ENCODE measurements at regions not wholly inside any gene's neighbourhood (a gene's known extent, or its start where the extent isn't known, plus 50 kb on each side); places are given as distances from the start of the nearest gene placed in this dataset.

GRCh38 chrX:5829469-5829868 lies 399.2 kb downstream of the NLGN4X start:
- TF ChIP-seq CTCF (IDR thresholded peaks at IDR 0.05) (no peak), POLR2A (IDR thresholded peaks at IDR 0.05) (no peak)
- no peak overlapping the region for H3K27ac ChIP-seq
- no peak for DNase-seq
- H3K36me3 ChIP-seq (replicated peaks in 1 of 2) = no peaks in the 10 kb centered on the region
- no peak overlapping the region for H3K4me3 ChIP-seq
- no peaks in the 10 kb centered on the region for H3K4me1 ChIP-seq (replicated peaks in 1 of 2)
- WGBS, 4 donors = 60 to 88% (median 78%) methylated on average over 1 to 3 of the region's 3 CpGs
- no peaks in the 10 kb centered on the region for H3K27me3 ChIP-seq
- H3K9me3 ChIP-seq (replicated peaks in 1 of 3) = no peaks in the 10 kb centered on the region
- intact Hi-C loops (cut with DNase I) = no loop called here

DNA sequence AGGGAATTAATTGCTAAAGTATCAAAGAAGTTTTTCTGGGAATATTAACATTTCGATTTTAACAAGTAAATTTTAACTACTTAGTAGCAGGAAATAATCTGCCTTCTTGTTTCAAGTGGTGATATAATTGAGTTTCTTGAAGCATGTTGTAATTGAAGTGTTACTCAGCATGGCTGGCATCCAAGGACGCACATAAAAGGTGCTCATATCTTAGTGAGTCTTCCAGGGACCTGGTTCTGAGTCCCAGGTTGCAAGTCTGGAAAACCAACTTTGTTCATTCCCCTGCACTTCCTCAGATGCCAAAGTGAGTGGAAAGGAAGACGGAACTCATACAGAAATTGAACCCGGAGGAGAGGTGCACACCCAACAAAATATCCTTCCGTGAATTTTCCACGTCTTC lies 399.6 kb downstream of the NLGN4X start:
- WGBS, 4 donors = 72 to 75% (median 74%) methylated on average over 6 of the region's 6 CpGs

GRCh38 chrX:5823903-5824302 lies 404.8 kb downstream of the NLGN4X start:
- Histone ChIP-seq H3K27me3 (no peaks in the 10 kb centered on the region), H3K9me3 (replicated peaks in 1 of 3) (no peaks in the 10 kb centered on the region), H3K4me3 (no peak overlapping the region), H3K27ac (no peak overlapping the region), H3K4me1 (replicated peaks in 1 of 2) (no peaks in the 10 kb centered on the region), H3K36me3 (replicated peaks in 1 of 2) (no peaks in the 10 kb centered on the region)
- TF ChIP-seq POLR2A (IDR thresholded peaks at IDR 0.05) = no peak
- intact Hi-C loops (cut with DNase I) = no loop called here
- no peak for DNase-seq
- 26 to 32% (median 29%) methylated on average over 5 to 6 of the region's 6 CpGs; no CpG with 5 or more reads in 1 of the 4 donors for WGBS, 4 donors

More for the DNA sequence above, 399.6 kb downstream of the NLGN4X start:
- Histone ChIP-seq H3K4me1 (replicated peaks in 1 of 2) (no peaks in the 10 kb centered on the region), H3K27ac (no peak overlapping the region), H3K36me3 (replicated peaks in 1 of 2) (no peaks in the 10 kb centered on the region), H3K4me3 (no peak overlapping the region), H3K27me3 (no peaks in the 10 kb centered on the region), H3K9me3 (replicated peaks in 1 of 3) (no peaks in the 10 kb centered on the region)
- intact Hi-C loops (cut with DNase I) = no loop called here
- TF ChIP-seq CTCF (IDR thresholded peaks at IDR 0.05) (no peak), POLR2A (IDR thresholded peaks at IDR 0.05) (no peak)
- no peak for DNase-seq

DNA sequence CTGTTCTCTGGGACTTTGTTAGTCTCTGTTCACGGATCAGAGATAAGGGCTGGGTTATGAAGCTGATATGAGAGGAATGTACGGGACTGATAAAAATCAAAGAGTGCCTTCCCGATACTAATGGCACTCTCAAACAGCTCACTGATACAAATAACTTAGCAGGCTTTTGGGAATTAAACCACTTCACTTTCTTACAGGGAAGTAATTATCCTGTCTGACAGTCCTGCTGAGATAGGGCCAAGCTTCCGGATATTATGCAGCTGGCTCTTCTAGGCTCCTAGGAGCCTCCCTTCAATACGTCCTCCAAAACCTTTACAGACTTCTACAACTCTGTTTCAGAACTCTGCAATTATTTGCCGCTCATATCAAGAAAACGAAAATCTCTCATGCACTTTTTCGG lies 418.0 kb downstream of the NLGN4X start:
- intact Hi-C loops (cut with DNase I) = no loop called here
- WGBS, 4 donors = 41 to 53% (median 44%) methylated on average over 3 to 8 of the region's 8 CpGs
- no peak overlapping the region for H3K4me3 ChIP-seq
- no peaks in the 10 kb centered on the region for H3K4me1 ChIP-seq (replicated peaks in 1 of 2)
- H3K27me3 ChIP-seq = no peaks in the 10 kb centered on the region
- H3K9me3 ChIP-seq (replicated peaks in 1 of 3) = no peaks in the 10 kb centered on the region
- no peak for DNase-seq
- no peak for TF ChIP-seq CTCF (IDR thresholded peaks at IDR 0.05)
- TF ChIP-seq POLR2A (IDR thresholded peaks at IDR 0.05) = no peak
- H3K27ac ChIP-seq = no peak overlapping the region
- H3K36me3 ChIP-seq (replicated peaks in 1 of 2) = no peaks in the 10 kb centered on the region

DNA sequence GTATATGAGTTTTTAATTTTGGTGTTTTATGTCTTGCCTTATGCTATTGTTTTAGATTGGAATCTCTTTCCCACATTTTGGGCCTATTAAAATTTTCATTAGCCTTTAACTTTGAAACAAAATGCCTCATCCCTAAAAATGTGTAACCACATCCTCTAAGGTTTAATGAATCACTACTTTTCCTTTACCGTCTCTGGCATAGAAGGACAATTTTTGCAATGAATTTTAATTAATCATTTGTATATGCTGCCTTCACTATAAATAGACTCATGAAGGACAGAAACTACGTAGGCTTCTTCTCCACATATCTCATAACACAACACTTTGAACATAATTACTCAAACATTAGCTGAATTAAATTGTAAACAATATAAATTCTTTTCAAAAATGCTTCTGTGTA lies 421.5 kb downstream of the NLGN4X start:
- H3K9me3 ChIP-seq (replicated peaks in 1 of 3) = no peaks in the 10 kb centered on the region
- no peaks in the 10 kb centered on the region for H3K36me3 ChIP-seq (replicated peaks in 1 of 2)
- DNase-seq = no peak
- intact Hi-C loops (cut with DNase I) = no loop called here
- H3K27ac ChIP-seq = no peak overlapping the region
- TF ChIP-seq POLR2A (IDR thresholded peaks at IDR 0.05) (no peak), CTCF (IDR thresholded peaks at IDR 0.05) (no peak)
- no peaks in the 10 kb centered on the region for H3K27me3 ChIP-seq
- no peak overlapping the region for H3K4me3 ChIP-seq
- 20 to 65% (median 33%) methylated on average over 2 of the region's 2 CpGs for WGBS, 4 donors
- H3K4me1 ChIP-seq (replicated peaks in 1 of 2) = no peaks in the 10 kb centered on the region
